C4-2B (cell line): ENCODE measurements at regions not wholly inside any gene's neighbourhood (a gene's known extent, or its start where the extent isn't known, plus 50 kb on each side); places are given as distances from the start of the nearest gene placed in this dataset.
"Not testable (repeated sequence)": the region's sequence is repeated elsewhere in the genome, so short reads cannot be mapped to it uniquely, and the experiment has no call there.

Source experiments
- H3K27ac ChIP-seq: fragments of 450-650 bp; 2 replicates; pipeline ENCODE4 v1.5.1; 2017
- CTCF ChIP-seq: fragments of 450-650 bp; conservative IDR thresholded peaks from 2 replicates; pipeline ENCODE4 v1.5.1; 2017; ENCODE audit warnings: mild to moderate bottlenecking
- ZFX ChIP-seq: fragments of 450-650 bp; IDR thresholded peaks from 2 replicates; pipeline ENCODE4 v1.6.1; 2017

GRCh38 chr5:138676556-138677193 lies 76.5 kb upstream of the CTNNA1 start:
- H3K27ac ChIP-seq, result no peak overlapping the region
- TF ChIP-seq CTCF (no peak), ZFX (no peak)

GRCh38 chr5:138676002-138676401 lies 77.2 kb upstream of the CTNNA1 start:
- no peak for TF ChIP-seq ZFX
- TF ChIP-seq CTCF, result no peak
- H3K27ac ChIP-seq, result no peak overlapping the region

- TF ChIP-seq ZFX, result no peak
- no peak for TF ChIP-seq CTCF
- H3K27ac ChIP-seq, result no peak overlapping the region
Measured at GRCh38 chr5:138668451-138669380, 84.5 kb upstream of the CTNNA1 start.

- H3K27ac ChIP-seq, result not testable (repeated sequence)
Measured at GRCh38 chr5:138667782-138668331, 85.4 kb upstream of the CTNNA1 start.

- H3K27ac ChIP-seq, result no peak overlapping the region
- TF ChIP-seq ZFX, result no peak
- TF ChIP-seq CTCF, result no peak
Measured at GRCh38 chr5:138666226-138666742, 86.9 kb upstream of the CTNNA1 start.

- TF ChIP-seq CTCF, result no peak
- TF ChIP-seq ZFX, result no peak
- no peak overlapping the region for H3K27ac ChIP-seq
Measured at GRCh38 chr5:138665261-138665660, 88.0 kb upstream of the CTNNA1 start.

- no peak for TF ChIP-seq CTCF
- no peak for TF ChIP-seq ZFX
- H3K27ac ChIP-seq, result no peak overlapping the region
Measured at GRCh38 chr5:138664276-138664943, 88.8 kb upstream of the CTNNA1 start.
